HL-60 (cell line): ENCODE measurements at regions not wholly inside any gene's neighbourhood (a gene's known extent, or its start where the extent isn't known, plus 50 kb on each side); places are given as distances from the start of the nearest gene placed in this dataset.

Experiments used
- GABPA ChIP-seq: IDR thresholded peaks from 2 replicates; pipeline ENCODE4 v1.6.1; 2012; ENCODE audit warnings: low read depth
- SPI1 ChIP-seq: IDR thresholded peaks from 2 replicates; pipeline ENCODE4 v1.6.1; 2012; ENCODE audit warnings: low read depth, mild to moderate bottlenecking, borderline replicate concordance
- TF ChIP-seq, protein P1 (sequence below): IDR thresholded peaks from one replicate; pipeline ENCODE4 v1.5.1; 2011; ENCODE audit warnings: low read length, control low read depth, inconsistent platforms; ENCODE audit not compliant: insufficient read depth
- TF ChIP-seq, protein P2 (sequence below): IDR thresholded peaks from 2 replicates; pipeline ENCODE4 v1.6.1; 2012; ENCODE audit warnings: low read depth; ENCODE audit not compliant: insufficient replicate concordance

DNA sequence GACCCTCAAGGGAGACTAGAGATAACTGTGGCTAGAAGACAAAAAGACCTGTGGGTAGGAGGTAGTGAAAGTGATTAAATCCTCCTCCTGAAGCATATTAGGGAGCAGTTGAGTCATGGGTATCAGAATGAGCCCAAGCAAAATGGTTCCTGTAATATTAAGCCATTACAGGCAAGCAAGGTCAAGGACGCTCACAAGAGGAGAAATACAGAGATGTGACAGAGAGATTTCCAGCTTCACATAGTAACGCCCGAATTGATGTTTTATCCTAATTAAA is 77.7 kb downstream of the FAM76B start:
- TF ChIP-seq, protein P1, sequence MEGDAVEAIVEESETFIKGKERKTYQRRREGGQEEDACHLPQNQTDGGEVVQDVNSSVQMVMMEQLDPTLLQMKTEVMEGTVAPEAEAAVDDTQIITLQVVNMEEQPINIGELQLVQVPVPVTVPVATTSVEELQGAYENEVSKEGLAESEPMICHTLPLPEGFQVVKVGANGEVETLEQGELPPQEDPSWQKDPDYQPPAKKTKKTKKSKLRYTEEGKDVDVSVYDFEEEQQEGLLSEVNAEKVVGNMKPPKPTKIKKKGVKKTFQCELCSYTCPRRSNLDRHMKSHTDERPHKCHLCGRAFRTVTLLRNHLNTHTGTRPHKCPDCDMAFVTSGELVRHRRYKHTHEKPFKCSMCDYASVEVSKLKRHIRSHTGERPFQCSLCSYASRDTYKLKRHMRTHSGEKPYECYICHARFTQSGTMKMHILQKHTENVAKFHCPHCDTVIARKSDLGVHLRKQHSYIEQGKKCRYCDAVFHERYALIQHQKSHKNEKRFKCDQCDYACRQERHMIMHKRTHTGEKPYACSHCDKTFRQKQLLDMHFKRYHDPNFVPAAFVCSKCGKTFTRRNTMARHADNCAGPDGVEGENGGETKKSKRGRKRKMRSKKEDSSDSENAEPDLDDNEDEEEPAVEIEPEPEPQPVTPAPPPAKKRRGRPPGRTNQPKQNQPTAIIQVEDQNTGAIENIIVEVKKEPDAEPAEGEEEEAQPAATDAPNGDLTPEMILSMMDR, result no peak
- TF ChIP-seq, protein P2, sequence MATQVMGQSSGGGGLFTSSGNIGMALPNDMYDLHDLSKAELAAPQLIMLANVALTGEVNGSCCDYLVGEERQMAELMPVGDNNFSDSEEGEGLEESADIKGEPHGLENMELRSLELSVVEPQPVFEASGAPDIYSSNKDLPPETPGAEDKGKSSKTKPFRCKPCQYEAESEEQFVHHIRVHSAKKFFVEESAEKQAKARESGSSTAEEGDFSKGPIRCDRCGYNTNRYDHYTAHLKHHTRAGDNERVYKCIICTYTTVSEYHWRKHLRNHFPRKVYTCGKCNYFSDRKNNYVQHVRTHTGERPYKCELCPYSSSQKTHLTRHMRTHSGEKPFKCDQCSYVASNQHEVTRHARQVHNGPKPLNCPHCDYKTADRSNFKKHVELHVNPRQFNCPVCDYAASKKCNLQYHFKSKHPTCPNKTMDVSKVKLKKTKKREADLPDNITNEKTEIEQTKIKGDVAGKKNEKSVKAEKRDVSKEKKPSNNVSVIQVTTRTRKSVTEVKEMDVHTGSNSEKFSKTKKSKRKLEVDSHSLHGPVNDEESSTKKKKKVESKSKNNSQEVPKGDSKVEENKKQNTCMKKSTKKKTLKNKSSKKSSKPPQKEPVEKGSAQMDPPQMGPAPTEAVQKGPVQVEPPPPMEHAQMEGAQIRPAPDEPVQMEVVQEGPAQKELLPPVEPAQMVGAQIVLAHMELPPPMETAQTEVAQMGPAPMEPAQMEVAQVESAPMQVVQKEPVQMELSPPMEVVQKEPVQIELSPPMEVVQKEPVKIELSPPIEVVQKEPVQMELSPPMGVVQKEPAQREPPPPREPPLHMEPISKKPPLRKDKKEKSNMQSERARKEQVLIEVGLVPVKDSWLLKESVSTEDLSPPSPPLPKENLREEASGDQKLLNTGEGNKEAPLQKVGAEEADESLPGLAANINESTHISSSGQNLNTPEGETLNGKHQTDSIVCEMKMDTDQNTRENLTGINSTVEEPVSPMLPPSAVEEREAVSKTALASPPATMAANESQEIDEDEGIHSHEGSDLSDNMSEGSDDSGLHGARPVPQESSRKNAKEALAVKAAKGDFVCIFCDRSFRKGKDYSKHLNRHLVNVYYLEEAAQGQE, result no peak
- TF ChIP-seq SPI1 (no peak), GABPA (no peak)
